C4-2B (cell line): ENCODE measurements at regions not wholly inside any gene's neighbourhood (a gene's known extent, or its start where the extent isn't known, plus 50 kb on each side); places are given as distances from the start of the nearest gene placed in this dataset.

Experiments used
- H3K27ac ChIP-seq: fragments of 450-650 bp; 2 replicates; pipeline ENCODE4 v1.5.1; 2017
- ZFX ChIP-seq: fragments of 450-650 bp; IDR thresholded peaks from 2 replicates; pipeline ENCODE4 v1.6.1; 2017
- TF ChIP-seq, protein P1 (sequence below): fragments of 450-650 bp; conservative IDR thresholded peaks from 2 replicates; pipeline ENCODE4 v1.5.1; 2017; ENCODE audit warnings: mild to moderate bottlenecking

DNA sequence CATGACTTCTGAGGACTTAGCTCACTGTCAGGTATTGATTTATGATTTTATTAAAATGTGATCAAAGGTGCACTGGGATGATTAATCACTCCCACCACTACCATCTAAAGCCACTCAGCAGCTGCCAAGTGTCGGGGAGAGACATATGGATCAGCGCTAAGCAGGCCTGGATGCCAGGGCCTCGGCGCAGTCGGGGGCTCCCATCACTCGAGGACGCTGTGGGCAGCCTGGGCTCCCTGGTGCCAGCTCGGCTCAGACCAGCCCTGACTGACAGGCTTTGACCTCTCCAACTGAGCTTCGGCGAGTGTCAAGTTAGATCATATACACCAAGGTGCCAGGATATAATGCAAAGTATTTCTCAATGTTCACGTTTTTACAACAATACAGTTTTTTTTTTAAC lies 267.7 kb downstream of the ACTR3B start:
- no peak for TF ChIP-seq ZFX
- no peak overlapping the region for H3K27ac ChIP-seq

DNA sequence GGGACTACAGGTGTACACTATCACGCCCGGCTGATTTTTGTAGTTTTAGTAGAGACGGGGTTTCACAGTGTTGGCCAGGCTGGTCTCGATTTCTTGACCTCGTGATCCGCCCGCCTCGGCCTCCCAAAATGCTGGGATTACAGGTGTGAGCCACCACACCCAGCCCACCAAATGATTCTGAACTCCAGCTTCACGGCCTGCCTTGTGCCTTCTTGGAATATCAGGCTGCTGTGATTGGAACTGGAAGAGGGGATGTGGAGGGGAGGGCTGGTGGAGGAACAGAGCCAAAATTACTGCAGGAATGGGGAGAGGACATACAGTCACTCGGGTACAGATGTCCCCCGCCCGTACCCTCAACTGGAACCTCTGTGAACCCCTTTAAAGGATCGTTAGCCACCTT lies 268.4 kb downstream of the ACTR3B start:
- H3K27ac ChIP-seq = no peak overlapping the region
- TF ChIP-seq, protein P1, sequence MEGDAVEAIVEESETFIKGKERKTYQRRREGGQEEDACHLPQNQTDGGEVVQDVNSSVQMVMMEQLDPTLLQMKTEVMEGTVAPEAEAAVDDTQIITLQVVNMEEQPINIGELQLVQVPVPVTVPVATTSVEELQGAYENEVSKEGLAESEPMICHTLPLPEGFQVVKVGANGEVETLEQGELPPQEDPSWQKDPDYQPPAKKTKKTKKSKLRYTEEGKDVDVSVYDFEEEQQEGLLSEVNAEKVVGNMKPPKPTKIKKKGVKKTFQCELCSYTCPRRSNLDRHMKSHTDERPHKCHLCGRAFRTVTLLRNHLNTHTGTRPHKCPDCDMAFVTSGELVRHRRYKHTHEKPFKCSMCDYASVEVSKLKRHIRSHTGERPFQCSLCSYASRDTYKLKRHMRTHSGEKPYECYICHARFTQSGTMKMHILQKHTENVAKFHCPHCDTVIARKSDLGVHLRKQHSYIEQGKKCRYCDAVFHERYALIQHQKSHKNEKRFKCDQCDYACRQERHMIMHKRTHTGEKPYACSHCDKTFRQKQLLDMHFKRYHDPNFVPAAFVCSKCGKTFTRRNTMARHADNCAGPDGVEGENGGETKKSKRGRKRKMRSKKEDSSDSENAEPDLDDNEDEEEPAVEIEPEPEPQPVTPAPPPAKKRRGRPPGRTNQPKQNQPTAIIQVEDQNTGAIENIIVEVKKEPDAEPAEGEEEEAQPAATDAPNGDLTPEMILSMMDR = no peak
- no peak for TF ChIP-seq ZFX

- no peak for TF ChIP-seq ZFX
- TF ChIP-seq, protein P1 = no peak
- no peak overlapping the region for H3K27ac ChIP-seq
Observed at GRCh38 chr7:153030976-153031375, 271.4 kb downstream of the ACTR3B start.

GRCh38 chr7:153034791-153035190 lies 275.2 kb downstream of the ACTR3B start:
- TF ChIP-seq, protein P1 = no peak
- TF ChIP-seq ZFX = no peak
- no peak overlapping the region for H3K27ac ChIP-seq

GRCh38 chr7:153036396-153037063 lies 277.0 kb downstream of the ACTR3B start:
- no peak overlapping the region for H3K27ac ChIP-seq

GRCh38 chr7:153043440-153043839 lies 283.9 kb downstream of the ACTR3B start:
- TF ChIP-seq, protein P1 = no peak
- TF ChIP-seq ZFX = no peak
- H3K27ac ChIP-seq = no peak overlapping the region

More at GRCh38 chr7:153036396-153037063, 277.0 kb downstream of the ACTR3B start:
- TF ChIP-seq ZFX = no peak
- TF ChIP-seq, protein P1 = no peak

GRCh38 chr7:153044981-153045380 lies 285.4 kb downstream of the ACTR3B start:
- TF ChIP-seq, protein P1 = no peak
- TF ChIP-seq ZFX = no peak
- no peak overlapping the region for H3K27ac ChIP-seq
